Fibroblast of peridontal ligament (primary cell): ENCODE measurements at regions not wholly inside any gene's neighbourhood (a gene's known extent, or its start where the extent isn't known, plus 50 kb on each side); places are given as distances from the start of the nearest gene placed in this dataset.

Experiments used
- DNase-seq: peaks from one replicate; pipeline ENCODE4 v3.0.0-alpha.2; 2010; ENCODE audit errors: extremely low read depth

DNA sequence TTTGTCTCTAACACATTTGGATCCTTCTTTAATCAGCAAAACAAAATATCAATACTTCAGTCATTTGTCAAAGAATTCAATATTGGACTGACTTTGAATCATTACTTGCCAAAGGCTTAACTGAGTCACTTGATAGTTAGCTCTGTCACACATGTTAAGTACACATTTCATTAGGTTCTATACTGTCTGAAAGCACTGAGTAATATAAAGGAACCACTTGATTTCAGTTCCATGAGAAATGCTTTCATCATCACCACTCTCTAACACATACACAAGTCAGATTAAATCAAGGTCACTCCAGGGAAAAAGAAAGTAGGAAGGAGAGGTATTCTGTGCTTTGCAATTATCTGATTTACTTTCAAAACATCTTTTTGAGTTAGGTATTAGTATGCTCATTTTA lies 1233.1 kb downstream of the C4orf33 start:
- peak; percentile 1 for DNase-seq

- no peak for DNase-seq
Measured at GRCh38 chr4:130333241-130333759, 1237.3 kb downstream of the C4orf33 start.

DNA sequence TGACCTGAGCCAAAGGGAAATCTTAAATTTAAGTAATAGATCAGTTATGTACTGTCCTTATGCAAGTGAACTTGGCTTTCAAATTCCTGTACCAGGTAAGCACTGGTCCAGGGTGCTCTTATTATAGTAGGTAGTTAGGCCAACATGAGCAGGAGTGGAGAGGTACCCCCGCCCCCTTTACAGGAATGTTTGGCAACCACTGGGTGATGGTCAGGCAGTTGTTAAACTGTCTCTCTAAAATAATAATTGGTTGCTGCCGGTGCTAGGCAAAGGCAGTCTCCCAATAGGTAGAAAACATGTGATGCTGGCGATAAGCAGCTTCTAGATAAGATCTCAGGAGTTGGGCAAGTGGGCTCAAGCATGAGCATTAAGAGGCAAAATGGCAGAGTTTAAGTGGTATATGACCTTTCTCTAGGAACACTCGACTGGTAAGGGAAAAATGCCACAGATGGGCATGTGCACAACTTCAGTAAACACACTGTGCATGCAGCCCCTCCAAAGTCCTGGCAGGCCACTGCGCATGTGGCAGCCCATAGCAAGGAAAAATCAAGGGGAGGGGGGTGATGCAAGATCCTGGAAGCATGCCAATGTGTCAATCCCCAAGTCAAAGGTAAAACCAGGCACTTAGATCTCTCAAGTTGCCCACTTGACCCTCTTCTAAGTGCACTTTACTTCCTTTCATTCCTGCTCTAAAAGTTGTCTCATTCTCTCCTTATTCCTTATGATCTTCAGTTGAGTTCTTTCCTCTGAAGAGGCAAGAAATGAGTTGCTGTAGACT lies 1239.7 kb downstream of the C4orf33 start:
- DNase-seq: no peak

GRCh38 chr4:130336585-130337217 lies 1240.7 kb downstream of the C4orf33 start:
- peak; percentile 50 for DNase-seq

DNA sequence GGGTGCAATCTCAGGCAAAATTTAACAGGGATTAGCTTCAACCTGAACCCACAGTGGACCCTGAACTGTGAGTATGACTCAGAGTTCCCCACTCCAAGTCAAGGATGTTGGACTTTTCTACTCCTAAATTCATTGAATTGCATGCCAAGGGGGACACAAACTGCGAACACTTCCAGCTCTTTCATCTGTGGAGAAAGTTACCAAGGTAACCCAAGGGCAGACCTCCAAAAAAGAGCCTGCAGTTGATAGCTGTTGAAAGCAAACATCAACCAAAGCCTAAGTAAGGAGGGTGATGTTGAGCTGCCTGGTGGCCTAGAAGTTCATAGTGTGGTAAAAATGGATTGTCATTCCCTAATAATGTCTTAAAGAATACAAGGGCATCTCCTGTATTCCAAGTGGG lies 1242.9 kb downstream of the C4orf33 start:
- DNase-seq: no peak

DNA sequence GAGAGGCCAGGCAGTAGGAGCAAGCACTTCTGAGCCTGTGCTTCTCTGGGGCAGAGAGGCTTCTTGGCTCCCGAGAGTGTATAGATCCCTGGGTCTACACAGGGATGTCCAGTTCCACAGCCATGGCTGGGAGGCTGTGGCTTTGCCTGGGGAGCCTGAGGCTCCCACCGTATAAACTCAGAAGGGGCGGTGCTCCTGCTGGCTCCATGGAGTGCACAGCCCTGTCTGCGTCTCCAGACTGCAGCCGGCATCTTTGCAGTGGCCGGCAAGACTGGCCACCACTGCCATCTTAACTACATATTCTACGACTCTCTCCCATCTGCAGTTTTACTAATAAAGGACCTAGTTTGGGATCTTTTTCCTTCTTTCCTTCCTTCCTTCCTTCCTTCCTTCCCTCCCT lies 1253.8 kb downstream of the C4orf33 start:
- no peak for DNase-seq

DNA sequence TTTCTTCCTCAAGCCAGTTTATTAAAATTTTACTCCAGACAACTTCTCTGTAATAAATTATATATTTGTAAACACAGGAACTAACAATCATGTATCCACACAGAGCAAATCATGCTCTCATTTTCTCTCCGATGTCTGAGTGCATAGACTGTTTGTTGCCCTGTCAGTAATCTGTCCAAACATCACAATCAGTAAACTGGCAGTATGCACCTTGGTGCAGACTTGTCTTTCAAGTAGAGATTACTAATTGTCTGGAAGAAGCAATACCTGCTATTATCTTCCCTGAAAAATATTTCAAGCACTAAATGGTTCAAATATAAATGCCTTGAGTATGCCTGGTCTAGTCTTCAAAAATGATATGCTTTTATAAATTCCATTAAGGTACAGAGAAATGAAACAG lies 1260.9 kb downstream of the C4orf33 start:
- no peak for DNase-seq

GRCh38 chr4:130359542-130359941 lies 1263.6 kb downstream of the C4orf33 start:
- DNase-seq: peak; percentile 62

GRCh38 chr4:130361616-130362015 lies 1265.7 kb downstream of the C4orf33 start:
- no peak for DNase-seq

GRCh38 chr4:130368668-130369067 lies 1272.7 kb downstream of the C4orf33 start:
- DNase-seq: no peak

- peak; percentile 7 for DNase-seq
Measured at GRCh38 chr4:130393231-130393630, 1297.3 kb downstream of the C4orf33 start.

DNA sequence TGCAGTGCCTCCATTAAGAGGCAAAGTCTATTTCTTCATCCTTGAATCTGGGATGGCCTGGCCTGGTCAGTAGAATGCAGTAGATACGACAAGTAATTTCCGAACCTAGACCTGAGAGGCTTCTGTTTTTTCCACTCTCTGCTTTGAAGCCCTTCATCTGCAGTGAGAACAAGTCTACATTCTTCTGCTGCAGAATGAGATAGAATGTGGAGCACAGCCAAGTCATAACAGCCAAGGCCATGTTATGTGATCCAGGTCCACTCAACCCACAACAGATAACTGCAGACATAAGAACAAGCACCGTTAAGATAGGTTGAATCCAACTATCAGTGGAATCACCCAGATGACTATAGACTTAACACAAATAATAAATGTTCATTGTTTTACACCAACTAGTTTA lies 1297.7 kb downstream of the C4orf33 start:
- DNase-seq: peak; percentile 13

GRCh38 chr4:130395871-130396270 lies 1299.9 kb downstream of the C4orf33 start:
- DNase-seq: peak; percentile 61

- no peak for DNase-seq
Measured at GRCh38 chr4:130403221-130403620, 1307.3 kb downstream of the C4orf33 start.

- DNase-seq: no peak
Measured at GRCh38 chr4:130416228-130416627, 1320.3 kb downstream of the C4orf33 start.

- DNase-seq: peak; percentile 6
Measured at GRCh38 chr4:130419211-130419975, 1323.4 kb downstream of the C4orf33 start.

GRCh38 chr4:130422261-130422660 lies 1326.3 kb downstream of the C4orf33 start:
- DNase-seq: no peak

DNA sequence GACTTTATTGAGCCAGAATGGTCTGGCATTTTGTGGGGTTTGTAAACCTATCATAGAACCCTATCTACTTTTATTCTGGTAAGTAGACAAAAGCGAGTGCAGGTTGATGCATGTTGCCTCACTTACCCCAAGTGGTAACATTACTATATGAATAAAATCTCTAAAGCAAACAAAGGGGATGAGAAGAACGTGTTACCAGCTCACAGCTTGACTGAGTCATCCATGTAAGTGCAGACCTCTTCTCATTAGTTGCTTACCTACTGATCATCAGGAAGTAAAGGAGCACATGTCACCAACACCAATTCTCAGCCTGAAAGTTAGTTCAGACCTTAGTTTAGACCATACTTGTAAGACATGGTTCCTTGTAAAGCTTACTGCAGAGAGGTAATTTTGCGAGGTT lies 1328.3 kb downstream of the C4orf33 start:
- DNase-seq: no peak

DNA sequence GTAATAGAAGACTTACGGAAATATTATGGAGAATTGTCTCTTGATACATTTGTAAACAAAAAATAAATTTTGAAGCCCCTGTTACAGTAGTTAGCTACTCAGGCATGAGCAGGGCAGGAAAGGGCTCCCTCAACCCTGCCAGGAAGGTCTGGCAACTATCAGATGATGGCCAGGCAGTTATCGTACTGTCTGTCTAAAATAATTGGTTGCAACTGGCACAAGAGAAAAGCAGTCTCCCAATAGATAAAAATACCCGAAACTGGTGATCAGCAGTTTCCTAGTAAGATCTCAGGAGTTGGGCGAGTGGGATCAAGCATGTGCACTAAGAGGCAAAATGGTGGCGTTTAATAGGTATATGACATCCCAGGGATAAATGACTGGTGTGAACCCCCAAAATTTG lies 1336.3 kb downstream of the C4orf33 start:
- DNase-seq: no peak

- no peak for DNase-seq
Measured at GRCh38 chr4:130449741-130450140, 1353.8 kb downstream of the C4orf33 start.

GRCh38 chr4:130468340-130468739 lies 1372.4 kb downstream of the C4orf33 start:
- DNase-seq: no peak

- peak; percentile 36 for DNase-seq
Measured at GRCh38 chr4:130478406-130478805, 1382.5 kb downstream of the C4orf33 start.
